ENCODE measurements at regions not wholly inside any gene's neighbourhood (a gene's known extent, or its start where the extent isn't known, plus 50 kb on each side); places are given as distances from the start of the nearest gene placed in this dataset.

GRCh38 chr11:128316541-128317227, 270.7 kb downstream of the ETS1 start:
- no peaks in the 10 kb centered on the region for H3K36me3 ChIP-seq (ENCODE audit: insufficient read depth, low read length)
- TF ChIP-seq TAF1 (IDR thresholded peaks at IDR 0.05; ENCODE audit: low read depth) = no peak
- TF ChIP-seq RAD21 (conservative IDR thresholded peaks at IDR 0.05) = no peak
- no peak for TF ChIP-seq EP300 (conservative IDR thresholded peaks at IDR 0.05; ENCODE audit: poor library complexity, severe bottlenecking)
- TF ChIP-seq, protein P1, sequence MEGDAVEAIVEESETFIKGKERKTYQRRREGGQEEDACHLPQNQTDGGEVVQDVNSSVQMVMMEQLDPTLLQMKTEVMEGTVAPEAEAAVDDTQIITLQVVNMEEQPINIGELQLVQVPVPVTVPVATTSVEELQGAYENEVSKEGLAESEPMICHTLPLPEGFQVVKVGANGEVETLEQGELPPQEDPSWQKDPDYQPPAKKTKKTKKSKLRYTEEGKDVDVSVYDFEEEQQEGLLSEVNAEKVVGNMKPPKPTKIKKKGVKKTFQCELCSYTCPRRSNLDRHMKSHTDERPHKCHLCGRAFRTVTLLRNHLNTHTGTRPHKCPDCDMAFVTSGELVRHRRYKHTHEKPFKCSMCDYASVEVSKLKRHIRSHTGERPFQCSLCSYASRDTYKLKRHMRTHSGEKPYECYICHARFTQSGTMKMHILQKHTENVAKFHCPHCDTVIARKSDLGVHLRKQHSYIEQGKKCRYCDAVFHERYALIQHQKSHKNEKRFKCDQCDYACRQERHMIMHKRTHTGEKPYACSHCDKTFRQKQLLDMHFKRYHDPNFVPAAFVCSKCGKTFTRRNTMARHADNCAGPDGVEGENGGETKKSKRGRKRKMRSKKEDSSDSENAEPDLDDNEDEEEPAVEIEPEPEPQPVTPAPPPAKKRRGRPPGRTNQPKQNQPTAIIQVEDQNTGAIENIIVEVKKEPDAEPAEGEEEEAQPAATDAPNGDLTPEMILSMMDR (IDR thresholded peaks at IDR 0.05; ENCODE audit: poor library complexity, severe bottlenecking) = no peak
- TF ChIP-seq SMC3 (conservative IDR thresholded peaks at IDR 0.05; ENCODE audit: poor library complexity) = no peak
- TF ChIP-seq MXI1 (conservative IDR thresholded peaks at IDR 0.05; ENCODE audit: poor library complexity, severe bottlenecking) = no peak
- TF ChIP-seq, protein P2, sequence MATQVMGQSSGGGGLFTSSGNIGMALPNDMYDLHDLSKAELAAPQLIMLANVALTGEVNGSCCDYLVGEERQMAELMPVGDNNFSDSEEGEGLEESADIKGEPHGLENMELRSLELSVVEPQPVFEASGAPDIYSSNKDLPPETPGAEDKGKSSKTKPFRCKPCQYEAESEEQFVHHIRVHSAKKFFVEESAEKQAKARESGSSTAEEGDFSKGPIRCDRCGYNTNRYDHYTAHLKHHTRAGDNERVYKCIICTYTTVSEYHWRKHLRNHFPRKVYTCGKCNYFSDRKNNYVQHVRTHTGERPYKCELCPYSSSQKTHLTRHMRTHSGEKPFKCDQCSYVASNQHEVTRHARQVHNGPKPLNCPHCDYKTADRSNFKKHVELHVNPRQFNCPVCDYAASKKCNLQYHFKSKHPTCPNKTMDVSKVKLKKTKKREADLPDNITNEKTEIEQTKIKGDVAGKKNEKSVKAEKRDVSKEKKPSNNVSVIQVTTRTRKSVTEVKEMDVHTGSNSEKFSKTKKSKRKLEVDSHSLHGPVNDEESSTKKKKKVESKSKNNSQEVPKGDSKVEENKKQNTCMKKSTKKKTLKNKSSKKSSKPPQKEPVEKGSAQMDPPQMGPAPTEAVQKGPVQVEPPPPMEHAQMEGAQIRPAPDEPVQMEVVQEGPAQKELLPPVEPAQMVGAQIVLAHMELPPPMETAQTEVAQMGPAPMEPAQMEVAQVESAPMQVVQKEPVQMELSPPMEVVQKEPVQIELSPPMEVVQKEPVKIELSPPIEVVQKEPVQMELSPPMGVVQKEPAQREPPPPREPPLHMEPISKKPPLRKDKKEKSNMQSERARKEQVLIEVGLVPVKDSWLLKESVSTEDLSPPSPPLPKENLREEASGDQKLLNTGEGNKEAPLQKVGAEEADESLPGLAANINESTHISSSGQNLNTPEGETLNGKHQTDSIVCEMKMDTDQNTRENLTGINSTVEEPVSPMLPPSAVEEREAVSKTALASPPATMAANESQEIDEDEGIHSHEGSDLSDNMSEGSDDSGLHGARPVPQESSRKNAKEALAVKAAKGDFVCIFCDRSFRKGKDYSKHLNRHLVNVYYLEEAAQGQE (IDR thresholded peaks at IDR 0.05; ENCODE audit: borderline replicate concordance) = no peak
- TF ChIP-seq EZH2 (IDR thresholded peaks at IDR 0.05; ENCODE audit: borderline replicate concordance, insufficient read depth, low read length, poor library complexity, severe bottlenecking) = no peak
- TF ChIP-seq POLR2AphosphoS5 (IDR thresholded peaks at IDR 0.05) = no peak
- no peaks in the 10 kb centered on the region for H3K79me2 ChIP-seq (replicated peaks; ENCODE audit: insufficient read depth, low read length)
- H3K9ac ChIP-seq (ENCODE audit: low read length) = no peak overlapping the region
- no peaks in the 10 kb centered on the region for H4K20me1 ChIP-seq (ENCODE audit: insufficient read depth)
- H3K9me3 ChIP-seq (ENCODE audit: low read length) = no peaks in the 10 kb centered on the region
- H3F3A ChIP-seq (ENCODE audit: insufficient read depth, low read length, poor library complexity, severe bottlenecking) = no peaks in the 10 kb centered on the region
- H3K9me2 ChIP-seq (ENCODE audit: insufficient read depth, low read length) = no peaks in the 10 kb centered on the region
- H3K27me3 ChIP-seq (ENCODE audit: insufficient read depth, low read depth, low read length) = no peaks in the 10 kb centered on the region
- H3K4me3 ChIP-seq (ENCODE audit: low read length) = no peak overlapping the region
- H3K4me2 ChIP-seq (ENCODE audit: low read length) = no peak overlapping the region
- H3K27ac ChIP-seq (ENCODE audit: low read length) = no peak overlapping the region
- H2AFZ ChIP-seq (ENCODE audit: low read depth, low read length) = no peak overlapping the region

DNA sequence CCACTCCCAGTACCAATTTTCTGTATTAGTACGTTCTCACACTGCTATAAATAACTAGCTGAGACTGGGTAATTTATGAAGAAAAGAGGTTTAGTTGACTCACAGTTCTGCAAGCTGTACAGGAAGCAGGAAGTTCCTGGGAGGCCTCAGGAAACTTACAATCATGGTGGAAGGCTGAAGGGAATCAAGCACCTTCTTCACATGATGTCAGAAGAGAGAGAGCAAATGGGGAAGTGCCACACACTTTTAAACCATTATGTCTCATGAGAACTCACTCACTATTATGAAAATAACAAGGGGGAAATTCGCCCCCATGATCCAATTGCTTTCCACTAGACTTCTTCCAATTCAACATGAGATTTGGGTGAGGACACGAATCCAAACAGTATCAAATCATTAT, 271.4 kb downstream of the ETS1 start:
- H3K27me3 ChIP-seq (ENCODE audit: insufficient read depth, low read depth, low read length) = no peaks in the 10 kb centered on the region

More for the DNA sequence above, 271.4 kb downstream of the ETS1 start:
- TF ChIP-seq EZH2 (IDR thresholded peaks at IDR 0.05; ENCODE audit: borderline replicate concordance, insufficient read depth, low read length, poor library complexity, severe bottlenecking) = no peak
- no peak for TF ChIP-seq EP300 (conservative IDR thresholded peaks at IDR 0.05; ENCODE audit: poor library complexity, severe bottlenecking)
- no peak for TF ChIP-seq TAF1 (IDR thresholded peaks at IDR 0.05; ENCODE audit: low read depth)
- TF ChIP-seq POLR2AphosphoS5 (IDR thresholded peaks at IDR 0.05) = no peak
- TF ChIP-seq SMC3 (conservative IDR thresholded peaks at IDR 0.05; ENCODE audit: poor library complexity) = no peak
- no peak for TF ChIP-seq RAD21 (conservative IDR thresholded peaks at IDR 0.05)
- TF ChIP-seq, protein P1 (IDR thresholded peaks at IDR 0.05; ENCODE audit: poor library complexity, severe bottlenecking) = no peak
- TF ChIP-seq, protein P2 (IDR thresholded peaks at IDR 0.05; ENCODE audit: borderline replicate concordance) = no peak
- no peak for TF ChIP-seq MXI1 (conservative IDR thresholded peaks at IDR 0.05; ENCODE audit: poor library complexity, severe bottlenecking)
- Histone ChIP-seq H3K4me2 (ENCODE audit: low read length) (no peak overlapping the region), H3K27ac (ENCODE audit: low read length) (no peak overlapping the region), H3K9me3 (ENCODE audit: low read length) (no peaks in the 10 kb centered on the region), H3K4me3 (ENCODE audit: low read length) (no peak overlapping the region), H2AFZ (ENCODE audit: low read depth, low read length) (no peak overlapping the region), H3K36me3 (ENCODE audit: insufficient read depth, low read length) (no peaks in the 10 kb centered on the region), H3K79me2 (replicated peaks; ENCODE audit: insufficient read depth, low read length) (no peaks in the 10 kb centered on the region), H3K9ac (ENCODE audit: low read length) (no peak overlapping the region), H3K9me2 (ENCODE audit: insufficient read depth, low read length) (no peaks in the 10 kb centered on the region), H3F3A (ENCODE audit: insufficient read depth, low read length, poor library complexity, severe bottlenecking) (no peaks in the 10 kb centered on the region), H4K20me1 (ENCODE audit: insufficient read depth) (no peaks in the 10 kb centered on the region)
